GM12878 (cell line): ENCODE measurements at regions not wholly inside any gene's neighbourhood (a gene's known extent, or its start where the extent isn't known, plus 50 kb on each side); places are given as distances from the start of the nearest gene placed in this dataset.

Experiments
- BMI1 ChIP-seq: fragments of 450-650 bp; IDR thresholded peaks from 2 replicates; pipeline ENCODE4 v1.6.1; 2016; ENCODE audit warnings: mild to moderate bottlenecking, moderate library complexity, borderline replicate concordance
- CHD1 ChIP-seq: IDR thresholded peaks from 2 replicates; pipeline ENCODE4 v1.6.1; 2012; ENCODE audit warnings: low read depth, low read length, improper control_type of control experiment
- CHD2 ChIP-seq: IDR thresholded peaks from 2 replicates; pipeline ENCODE4 v1.6.1; 2011; ENCODE audit warnings: low read depth, low read length, improper control_type of control experiment, borderline replicate concordance
- CTCF ChIP-seq, 3 experiments: IDR thresholded peaks in 2 of 3; conservative IDR thresholded peaks in 1 of 3; 2 replicates each; pipeline ENCODE4 v1.5.1; 2011; ENCODE audit warnings: low read depth in 3 of 3, low read length in 3 of 3, mild to moderate bottlenecking in 3 of 3, control low read depth in 2 of 3, moderate library complexity in 2 of 3, inconsistent platforms in 1 of 3, mixed read lengths in 1 of 3; ENCODE audit not compliant: control insufficient read depth in 2 of 3, insufficient read depth in 1 of 3; ENCODE audit errors: extremely low read depth in 1 of 3
- EZH2 ChIP-seq: IDR thresholded peaks from 2 replicates; pipeline ENCODE4 v1.6.1; 2012; ENCODE audit warnings: low read depth, mild to moderate bottlenecking, control low read depth, inconsistent platforms, low read length, borderline replicate concordance; ENCODE audit not compliant: control insufficient read depth
- HDGF ChIP-seq: fragments of 450-650 bp; IDR thresholded peaks from 2 replicates; pipeline ENCODE4 v1.6.1; 2016; ENCODE audit warnings: antibody characterized with exemption
- REST ChIP-seq: IDR thresholded peaks from 2 replicates; pipeline ENCODE4 v1.6.1; 2012; ENCODE audit warnings: mild to moderate bottlenecking, low read depth, low read length
- SMC3 ChIP-seq: IDR thresholded peaks from 2 replicates; pipeline ENCODE4 v1.6.1; 2011; ENCODE audit warnings: low read length, improper control_type of control experiment, borderline replicate concordance
- USF2 ChIP-seq: IDR thresholded peaks from 2 replicates; pipeline ENCODE4 v1.6.1; 2011; ENCODE audit warnings: low read depth, low read length, improper control_type of control experiment, borderline replicate concordance
- ZNF274 ChIP-seq: IDR thresholded peaks from one replicate; pipeline ENCODE4 v1.8.0; 2011; ENCODE audit not compliant: insufficient read length, insufficient read depth
- ZNF384 ChIP-seq: IDR thresholded peaks from 2 replicates; pipeline ENCODE4 v1.6.1; 2012; ENCODE audit warnings: low read depth, mild to moderate bottlenecking, low read length, improper control_type of control experiment, borderline replicate concordance

DNA sequence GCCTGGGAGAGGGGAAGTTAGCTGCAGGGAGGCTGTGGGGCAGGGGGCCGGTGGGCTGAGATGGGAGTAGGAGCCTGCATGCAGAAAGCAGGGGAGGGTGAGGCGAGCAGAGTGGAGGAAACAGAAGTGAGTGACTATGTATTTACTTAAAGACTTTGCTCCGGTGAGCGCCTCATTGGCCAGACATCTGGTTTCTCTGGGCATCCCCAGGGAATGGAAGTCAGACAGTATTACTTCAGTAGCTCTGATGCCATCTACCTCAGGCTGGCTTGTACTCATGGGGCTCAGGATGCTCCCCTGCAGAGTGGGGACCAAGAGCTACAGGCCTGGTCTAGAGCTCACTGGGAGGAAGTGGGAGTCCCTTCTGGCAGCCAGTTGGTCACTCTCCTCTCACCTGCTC, 78.2 kb upstream of the ARAP3 start:
- TF ChIP-seq CTCF (IDR thresholded peaks at IDR 0.05 in 2 of 3, conservative IDR thresholded peaks at IDR 0.05 in 1 of 3; ENCODE audit: control insufficient read depth in 2 of 3, extremely low read depth in 1 of 3, insufficient read depth in 1 of 3, low read depth in 3 of 3, low read length in 3 of 3) = no peak
- TF ChIP-seq BMI1 = no peak
- no peak for TF ChIP-seq EZH2
- no peak for TF ChIP-seq CHD1
- no peak for TF ChIP-seq HDGF
- TF ChIP-seq SMC3 = no peak
- TF ChIP-seq ZNF274 = no peak
- no peak for TF ChIP-seq USF2
- no peak for TF ChIP-seq REST
- TF ChIP-seq CHD2 = no peak
- TF ChIP-seq ZNF384 = no peak
